ENCODE measurements at regions not wholly inside any gene's neighbourhood (a gene's known extent, or its start where the extent isn't known, plus 50 kb on each side); places are given as distances from the start of the nearest gene placed in this dataset.
"Not testable (repeated sequence)": the region's sequence is repeated elsewhere in the genome, so short reads cannot be mapped to it uniquely, and the experiment has no call there.

- no peak for DNase-seq (ENCODE audit: low read depth, low spot score)
Observed at GRCh38 chr4:158958489-158959270, 144.2 kb upstream of the RAPGEF2 start.

GRCh38 chr4:158962393-158962792 is 140.5 kb upstream of the RAPGEF2 start:
- DNase-seq (ENCODE audit: low read depth, low spot score), result no peak

GRCh38 chr4:158963282-158963681 is 139.6 kb upstream of the RAPGEF2 start:
- not testable (repeated sequence) for DNase-seq (ENCODE audit: low read depth, low spot score)

- DNase-seq (ENCODE audit: low read depth, low spot score), result no peak
Observed at GRCh38 chr4:158964114-158964727, 138.7 kb upstream of the RAPGEF2 start.

- DNase-seq (ENCODE audit: low read depth, low spot score), result no peak
Observed at GRCh38 chr4:158964728-158965124, 138.2 kb upstream of the RAPGEF2 start.

GRCh38 chr4:158965226-158965625 is 137.7 kb upstream of the RAPGEF2 start:
- DNase-seq (ENCODE audit: low read depth, low spot score), result no peak

GRCh38 chr4:158966091-158966490 is 136.8 kb upstream of the RAPGEF2 start:
- DNase-seq (ENCODE audit: low read depth, low spot score), result no peak

GRCh38 chr4:158968961-158969360 is 133.9 kb upstream of the RAPGEF2 start:
- DNase-seq (ENCODE audit: low read depth, low spot score), result no peak

- no peak for DNase-seq (ENCODE audit: low read depth, low spot score)
Observed at GRCh38 chr4:158970812-158971211, 132.1 kb upstream of the RAPGEF2 start.

- not testable (repeated sequence) for DNase-seq (ENCODE audit: low read depth, low spot score)
Observed at GRCh38 chr4:158974438-158974837, 128.4 kb upstream of the RAPGEF2 start.

- DNase-seq (ENCODE audit: low read depth, low spot score), result not testable (repeated sequence)
Observed at GRCh38 chr4:158980711-158981110, 122.2 kb upstream of the RAPGEF2 start.

GRCh38 chr4:158991534-158992155 is 111.2 kb upstream of the RAPGEF2 start:
- no peak for DNase-seq (ENCODE audit: low read depth, low spot score)

- no peak for DNase-seq (ENCODE audit: low read depth, low spot score)
Observed at GRCh38 chr4:158993891-158994290, 109.0 kb upstream of the RAPGEF2 start.

- no peak for DNase-seq (ENCODE audit: low read depth, low spot score)
Observed at GRCh38 chr4:158995040-158995439, 107.8 kb upstream of the RAPGEF2 start.

GRCh38 chr4:158995965-158996364 is 106.9 kb upstream of the RAPGEF2 start:
- DNase-seq (ENCODE audit: low read depth, low spot score), result no peak

- peak; percentile 75 for DNase-seq (ENCODE audit: low read depth, low spot score)
Observed at GRCh38 chr4:158996669-158997074, 106.2 kb upstream of the RAPGEF2 start.

- DNase-seq (ENCODE audit: low read depth, low spot score), result no peak
Observed at GRCh38 chr4:158997660-158998349, 105.1 kb upstream of the RAPGEF2 start.

GRCh38 chr4:158998624-158999023 is 104.3 kb upstream of the RAPGEF2 start:
- DNase-seq (ENCODE audit: low read depth, low spot score), result no peak

- no peak for DNase-seq (ENCODE audit: low read depth, low spot score)
Observed at GRCh38 chr4:158999166-158999682, 103.7 kb upstream of the RAPGEF2 start.

GRCh38 chr4:158999849-159000248 is 103.0 kb upstream of the RAPGEF2 start:
- no peak for DNase-seq (ENCODE audit: low read depth, low spot score)

GRCh38 chr4:159002950-159003349 is 99.9 kb upstream of the RAPGEF2 start:
- DNase-seq (ENCODE audit: low read depth, low spot score), result peak; percentile 39

All from brain pericyte (primary cell).